PC-3 (cell line): ENCODE measurements at regions not wholly inside any gene's neighbourhood (a gene's known extent, or its start where the extent isn't known, plus 50 kb on each side); places are given as distances from the start of the nearest gene placed in this dataset.

Experiments
- ATAC-seq: fragments of 200-7000 bp; cut with Tn5 transposase; 2 replicates; pipeline ENCODE4 v1.9.1; 2020; ENCODE audit warnings: mild to moderate bottlenecking, moderate library complexity
- BruUV-seq: library from RNA; stranded (reverse); fragments of 400-500 nt; replicated peaks from 2 replicates; lab custom pipeline; 2021; lab: Mats Ljungman, UMichigan
- CTCF ChIA-PET: fragments of 300-600 bp; sonication (Branson Sonifier 250); formaldehyde crosslinking; loops from one replicate; lab custom pipeline; 2022; ENCODE audit warnings: antibody characterized with exemption; lab: Charles Lee
- POLR2A ChIA-PET: fragments of 300-600 bp; sonication (Branson Sonifier 250); formaldehyde crosslinking; loops from one replicate; lab custom pipeline; 2022; ENCODE audit warnings: antibody characterized with exemption; ENCODE audit not compliant: unreplicated experiment; lab: Charles Lee
- DNase-seq: peaks from one replicate; pipeline ENCODE4 v3.0.0-alpha.2; 2015
- H2AFZ ChIP-seq: fragments of 300-600 bp; sonication (generic); 2 replicates; pipeline ENCODE4 v1.6.0; 2016; ENCODE audit warnings: antibody characterized with exemption, low read length
- H3F3A ChIP-seq: fragments of 300-600 bp; sonication (generic); one replicate; pipeline ENCODE4 v1.6.0; 2017; ENCODE audit warnings: antibody characterized with exemption, low read length, control low read depth, mild to moderate bottlenecking; ENCODE audit not compliant: unreplicated experiment
- H3K27ac ChIP-seq: fragments of 300-600 bp; sonication (generic); 2 replicates; pipeline ENCODE4 v1.5.1; 2016; ENCODE audit warnings: mild to moderate bottlenecking, low read length
- H3K27me3 ChIP-seq: fragments of 300-600 bp; sonication (generic); 2 replicates; pipeline ENCODE4 v1.6.1; 2016; ENCODE audit warnings: low read length, mixed read lengths
- H3K36me3 ChIP-seq: fragments of 300-600 bp; sonication (generic); 2 replicates; pipeline ENCODE4 v1.6.1; 2016; ENCODE audit warnings: low read depth, mixed run types, low read length, mixed read lengths
- H3K4me1 ChIP-seq: fragments of 300-600 bp; sonication (generic); 2 replicates; pipeline ENCODE4 v1.5.1; 2016; ENCODE audit warnings: low read length; ENCODE audit not compliant: insufficient read depth
- H3K4me2 ChIP-seq: fragments of 300-600 bp; sonication (generic); 2 replicates; pipeline ENCODE4 v1.6.0; 2016; ENCODE audit warnings: low read length
- H3K4me3 ChIP-seq: fragments of 300-600 bp; sonication (generic); 2 replicates; pipeline ENCODE4 v1.5.1; 2016; ENCODE audit warnings: mild to moderate bottlenecking, low read length, mixed read lengths
- H3K79me2 ChIP-seq: fragments of 300-600 bp; sonication (generic); 2 replicates; pipeline ENCODE4 v1.6.1; 2017; ENCODE audit warnings: low read length, mixed read lengths
- H3K9ac ChIP-seq: fragments of 300-600 bp; sonication (generic); 2 replicates; pipeline ENCODE4 v1.6.0; 2016; ENCODE audit warnings: mild to moderate bottlenecking, low read length
- H3K9me2 ChIP-seq: fragments of 300-600 bp; sonication (generic); replicated peaks from 2 replicates; pipeline ENCODE4 v1.6.1; 2016; ENCODE audit warnings: mixed run types, low read length, mixed read lengths
- H3K9me3 ChIP-seq: fragments of 300-600 bp; sonication (generic); 2 replicates; pipeline ENCODE4 v1.6.1; 2016; ENCODE audit warnings: low read length, mixed read lengths
- H4K20me1 ChIP-seq: fragments of 300-600 bp; sonication (generic); 2 replicates; pipeline ENCODE4 v1.6.1; 2016; ENCODE audit warnings: low read length, mixed read lengths
- EZH2 ChIP-seq: fragments of 300-600 bp; sonication (generic); IDR thresholded peaks from one replicate; pipeline ENCODE4 v1.6.1; 2017; ENCODE audit warnings: antibody characterized with exemption, mild to moderate bottlenecking, low read length; ENCODE audit not compliant: unreplicated experiment
- EZH2phosphoT487 ChIP-seq: fragments of 300-600 bp; sonication (generic); IDR thresholded peaks from 2 replicates; pipeline ENCODE4 v1.6.1; 2018; ENCODE audit warnings: mild to moderate bottlenecking, antibody characterized with exemption, low read length, borderline replicate concordance
- intact Hi-C: fragments of 100-400 bp; cut with micrococcal nuclease; formaldehyde crosslinking; loops from 2 replicates; pipeline ENCODE4 v1.9.0; 2023
- TF ChIP-seq, protein P1 (sequence below): fragments of 300-600 bp; sonication (generic); conservative IDR thresholded peaks from 2 replicates; pipeline ENCODE4 v1.5.1; 2017; ENCODE audit warnings: antibody characterized with exemption, low read depth, mild to moderate bottlenecking, low read length

DNA sequence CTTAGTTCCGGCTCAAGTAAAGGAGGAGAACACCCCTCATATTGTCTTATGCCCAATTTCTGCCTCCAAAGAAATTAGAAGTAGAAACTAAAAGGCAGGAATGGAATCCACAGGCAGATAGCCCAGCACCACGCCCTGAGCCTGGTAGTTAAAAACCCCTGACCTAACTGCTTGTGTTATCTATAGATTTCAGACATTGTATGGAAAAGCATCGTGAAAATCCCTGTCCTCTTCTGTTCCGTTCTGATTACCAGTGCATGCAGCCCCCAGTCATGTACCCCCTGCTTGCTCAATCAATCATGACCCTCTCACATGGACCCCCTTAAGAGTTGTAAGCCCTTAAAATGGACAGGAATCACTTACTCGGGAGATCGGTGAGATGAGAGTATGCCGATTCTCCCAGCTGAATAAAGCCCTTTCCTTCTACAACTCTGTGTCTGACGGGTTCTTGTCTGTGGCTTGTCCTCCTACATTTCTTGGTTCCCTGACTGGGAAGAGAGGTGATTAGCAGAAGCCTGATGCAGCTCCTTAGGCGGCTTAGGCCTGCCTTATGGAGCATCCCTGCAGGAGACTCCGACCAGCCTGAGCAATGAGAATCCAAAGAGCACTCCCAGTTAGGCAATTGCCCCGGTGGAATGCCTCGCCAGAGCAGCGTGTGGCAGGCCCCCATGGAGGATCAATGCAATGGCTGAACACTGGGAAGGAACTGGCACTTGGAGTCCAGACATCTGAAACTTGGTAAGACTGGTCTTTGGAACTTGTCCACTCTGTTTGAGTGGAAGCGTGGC lies 362.6 kb upstream of the TCF4 start:
- no TSS peak for BruUV-seq
- Histone ChIP-seq H3K9me2 (no peaks in the 10 kb centered on the region), H3F3A (no peaks in the 10 kb centered on the region), H2AFZ (no peak overlapping the region), H3K4me3 (no peak overlapping the region), H3K36me3 (no peaks in the 10 kb centered on the region), H3K27me3 (no peaks in the 10 kb centered on the region), H3K79me2 (no peaks in the 10 kb centered on the region), H3K9me3 (no peaks in the 10 kb centered on the region), H4K20me1 (no peaks in the 10 kb centered on the region), H3K27ac (no peak overlapping the region), H3K4me1 (no peaks in the 10 kb centered on the region), H3K4me2 (no peak overlapping the region), H3K9ac (no peak overlapping the region)
- intact Hi-C loops = no loop called here
- CTCF ChIA-PET = no interaction called here
- ATAC-seq = no peak
- no peak for DNase-seq
- TF ChIP-seq, protein P1, sequence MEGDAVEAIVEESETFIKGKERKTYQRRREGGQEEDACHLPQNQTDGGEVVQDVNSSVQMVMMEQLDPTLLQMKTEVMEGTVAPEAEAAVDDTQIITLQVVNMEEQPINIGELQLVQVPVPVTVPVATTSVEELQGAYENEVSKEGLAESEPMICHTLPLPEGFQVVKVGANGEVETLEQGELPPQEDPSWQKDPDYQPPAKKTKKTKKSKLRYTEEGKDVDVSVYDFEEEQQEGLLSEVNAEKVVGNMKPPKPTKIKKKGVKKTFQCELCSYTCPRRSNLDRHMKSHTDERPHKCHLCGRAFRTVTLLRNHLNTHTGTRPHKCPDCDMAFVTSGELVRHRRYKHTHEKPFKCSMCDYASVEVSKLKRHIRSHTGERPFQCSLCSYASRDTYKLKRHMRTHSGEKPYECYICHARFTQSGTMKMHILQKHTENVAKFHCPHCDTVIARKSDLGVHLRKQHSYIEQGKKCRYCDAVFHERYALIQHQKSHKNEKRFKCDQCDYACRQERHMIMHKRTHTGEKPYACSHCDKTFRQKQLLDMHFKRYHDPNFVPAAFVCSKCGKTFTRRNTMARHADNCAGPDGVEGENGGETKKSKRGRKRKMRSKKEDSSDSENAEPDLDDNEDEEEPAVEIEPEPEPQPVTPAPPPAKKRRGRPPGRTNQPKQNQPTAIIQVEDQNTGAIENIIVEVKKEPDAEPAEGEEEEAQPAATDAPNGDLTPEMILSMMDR = no peak
- TF ChIP-seq EZH2phosphoT487 = no peak
- no peak for TF ChIP-seq EZH2
- POLR2A ChIA-PET = no interaction called here

DNA sequence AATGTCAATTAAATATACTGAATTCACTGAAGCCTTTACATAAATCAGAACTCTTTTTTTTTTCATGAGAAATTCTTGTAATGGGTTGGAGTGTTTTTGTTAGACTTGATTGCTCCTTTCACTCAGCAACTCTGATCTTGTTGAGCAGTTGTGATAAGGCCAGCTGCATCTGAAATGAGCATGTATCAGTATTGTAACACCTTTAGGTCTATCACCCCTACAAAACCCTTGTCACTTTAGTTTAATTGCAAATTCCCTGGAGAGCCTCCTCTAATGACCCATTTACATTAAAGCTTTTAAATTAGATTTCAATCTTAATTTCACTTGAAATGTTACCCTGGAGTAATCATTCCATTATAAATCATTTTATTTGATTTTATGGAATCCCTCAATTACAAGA lies 346.8 kb upstream of the TCF4 start:
- DNase-seq (no peak), ATAC-seq (no peak)
- H3K27ac ChIP-seq = no peak overlapping the region
- no peaks in the 10 kb centered on the region for H3K36me3 ChIP-seq
- H3F3A ChIP-seq = no peaks in the 10 kb centered on the region
- no peaks in the 10 kb centered on the region for H3K79me2 ChIP-seq
- H3K9me2 ChIP-seq = no peaks in the 10 kb centered on the region
- H3K4me3 ChIP-seq = no peak overlapping the region
- no peak overlapping the region for H3K4me2 ChIP-seq
- BruUV-seq = no TSS peak
- H3K4me1 ChIP-seq = peaks cover 6% of the 10 kb centered on the region; the same call in 1 of the 2 replicates
- no peaks in the 10 kb centered on the region for H4K20me1 ChIP-seq
- no peak overlapping the region for H3K9ac ChIP-seq
- POLR2A ChIA-PET = no interaction called here
- H3K27me3 ChIP-seq = no peaks in the 10 kb centered on the region
- H3K9me3 ChIP-seq = peaks cover 16% of the 10 kb centered on the region
- TF ChIP-seq EZH2 (no peak), EZH2phosphoT487 (no peak)
- TF ChIP-seq, protein P1 = no peak
- CTCF ChIA-PET = no interaction called here
- no peak overlapping the region for H2AFZ ChIP-seq
- intact Hi-C loops = no loop called here

DNA sequence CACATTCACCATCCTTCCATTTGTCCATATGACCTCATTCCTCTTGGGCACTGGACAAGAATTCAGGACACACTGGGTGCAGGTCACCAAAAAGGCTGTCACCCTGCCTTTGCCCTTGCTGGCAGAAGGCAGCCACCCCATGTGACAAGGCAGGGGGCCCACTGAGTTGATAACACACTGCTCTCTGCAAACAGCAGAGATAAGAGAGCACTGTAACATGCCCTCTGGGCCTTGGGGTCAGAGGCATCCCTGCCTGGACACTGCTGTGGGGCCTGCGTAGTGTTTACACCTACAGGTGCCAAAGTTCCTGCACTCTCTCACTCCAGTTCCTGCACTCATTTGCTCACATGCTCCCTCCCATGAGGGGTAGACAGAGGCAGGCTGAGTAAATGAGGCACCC lies 344.7 kb upstream of the TCF4 start:
- BruUV-seq = no TSS peak
- TF ChIP-seq EZH2phosphoT487 (no peak), EZH2 (no peak)
- TF ChIP-seq, protein P1 = no peak

More for the DNA sequence above, 344.7 kb upstream of the TCF4 start:
- H3K4me2 ChIP-seq = no peak overlapping the region
- no peak for ATAC-seq
- POLR2A ChIA-PET = no interaction called here
- intact Hi-C loops = no loop called here
- H3K79me2 ChIP-seq = no peaks in the 10 kb centered on the region
- H3K27me3 ChIP-seq = no peaks in the 10 kb centered on the region
- H3K36me3 ChIP-seq = no peaks in the 10 kb centered on the region
- CTCF ChIA-PET = no interaction called here
- peaks cover 13% of the 10 kb centered on the region; the same call in 1 of the 2 replicates for H3K9me3 ChIP-seq
- no peak overlapping the region for H2AFZ ChIP-seq
- no peak overlapping the region for H3K9ac ChIP-seq
- no peaks in the 10 kb centered on the region for H3F3A ChIP-seq
- H4K20me1 ChIP-seq = no peaks in the 10 kb centered on the region
- H3K9me2 ChIP-seq = no peaks in the 10 kb centered on the region
- H3K27ac ChIP-seq = no peak overlapping the region
- no peak overlapping the region for H3K4me3 ChIP-seq
- no peaks in the 10 kb centered on the region for H3K4me1 ChIP-seq
- DNase-seq = no peak
